HEK293 (cell line): ENCODE measurements at regions not wholly inside any gene's neighbourhood (a gene's known extent, or its start where the extent isn't known, plus 50 kb on each side); places are given as distances from the start of the nearest gene placed in this dataset.

Experiments
- CTCF ChIA-PET: fragments of 350-600 bp; formaldehyde crosslinking; extraction: SDS; loops from one replicate; lab custom pipeline; 2021; ENCODE audit warnings: antibody characterized with exemption; lab: Yijun Ruan, JAX
- POLR2A ChIA-PET: fragments of 300-600 bp; formaldehyde crosslinking; extraction: SDS; loops from one replicate; lab custom pipeline; 2020; ENCODE audit warnings: antibody characterized with exemption, inconsistent platforms; lab: Yijun Ruan, JAX
- H3K27ac ChIP-seq: fragments of 200-500 bp; sonication (Bioruptor generic); 2 replicates; pipeline ENCODE4 v1.5.1; 2014; ENCODE audit warnings: low read depth, low read length, control low read depth, inconsistent platforms; ENCODE audit errors: extremely low read depth
- H3K36me3 ChIP-seq, 2 experiments: fragments of 200-500 bp in 1 of 2; sonication (Bioruptor generic) in 1 of 2; 1 replicate in 1 of 2; 2 replicates in 1 of 2; pipeline ENCODE4 v1.5.1; 2014 to 2017; ENCODE audit warnings: inconsistent platforms in 2 of 2, low read length in 2 of 2; ENCODE audit not compliant: control insufficient read depth in 2 of 2, insufficient read depth in 1 of 2
- H3K4me1 ChIP-seq: fragments of 200-500 bp; sonication (Bioruptor generic); 2 replicates; pipeline ENCODE4 v1.5.1; 2014; ENCODE audit warnings: mild to moderate bottlenecking, low read length, inconsistent platforms; ENCODE audit not compliant: control insufficient read depth, insufficient read depth
- H3K4me3 ChIP-seq: 2 replicates; pipeline ENCODE4 v1.5.1; 2011; ENCODE audit warnings: low read depth, mild to moderate bottlenecking, control low read depth, low read length, moderate library complexity
- H3K9me3 ChIP-seq: fragments of 200-500 bp; sonication (Bioruptor generic); 2 replicates; pipeline ENCODE4 v1.5.1; 2014; ENCODE audit warnings: low read depth, low read length, inconsistent platforms; ENCODE audit not compliant: control insufficient read depth, insufficient read depth
- HOXC10 ChIP-seq: sonication (generic); formaldehyde crosslinking; IDR thresholded peaks from 2 replicates; pipeline ENCODE4 v1.8.1; 2023; ENCODE audit warnings: mild to moderate bottlenecking, missing genetic modification reagents
- PRDM6 ChIP-seq: fragments of 450-650 bp; formaldehyde crosslinking; IDR thresholded peaks from 2 replicates; pipeline ENCODE4 v1.5.1; 2017; ENCODE audit warnings: missing biosample characterization, missing genetic modification characterization
- TSHZ1 ChIP-seq: fragments of 450-650 bp; formaldehyde crosslinking; IDR thresholded peaks from 2 replicates; pipeline ENCODE4 v1.5.1; 2016; ENCODE audit warnings: missing biosample characterization, missing genetic modification characterization, borderline replicate concordance
- ZBTB17 ChIP-seq: fragments of 450-650 bp; formaldehyde crosslinking; IDR thresholded peaks from 2 replicates; pipeline ENCODE4 v1.5.1; 2016; ENCODE audit warnings: missing biosample characterization, missing genetic modification characterization
- ZFP3 ChIP-seq: fragments of 450-650 bp; formaldehyde crosslinking; IDR thresholded peaks from 2 replicates; pipeline ENCODE4 v1.5.1; 2016; ENCODE audit warnings: low read depth, missing biosample characterization, missing genetic modification characterization
- ZFP37 ChIP-seq: fragments of 450-650 bp; formaldehyde crosslinking; IDR thresholded peaks from 2 replicates; pipeline ENCODE4 v1.5.1; 2016; ENCODE audit warnings: missing biosample characterization, missing genetic modification characterization
- ZNF114 ChIP-seq: fragments of 450-650 bp; formaldehyde crosslinking; IDR thresholded peaks from 2 replicates; pipeline ENCODE4 v1.5.0; 2017; ENCODE audit warnings: missing biosample characterization, missing genetic modification characterization
- ZNF138 ChIP-seq: fragments of 450-650 bp; formaldehyde crosslinking; IDR thresholded peaks from 2 replicates; pipeline ENCODE4 v1.5.1; 2016; ENCODE audit warnings: missing biosample characterization, missing genetic modification characterization, borderline replicate concordance
- ZNF391 ChIP-seq: fragments of 450-650 bp; formaldehyde crosslinking; IDR thresholded peaks from 2 replicates; pipeline ENCODE4 v1.5.1; 2016; ENCODE audit warnings: low read depth, missing biosample characterization, missing genetic modification characterization, borderline replicate concordance
- ZNF404 ChIP-seq: fragments of 450-650 bp; formaldehyde crosslinking; IDR thresholded peaks from 2 replicates; pipeline ENCODE4 v1.5.1; 2017; ENCODE audit warnings: missing biosample characterization, missing genetic modification characterization
- ZNF560 ChIP-seq: fragments of 450-650 bp; formaldehyde crosslinking; IDR thresholded peaks from 2 replicates; pipeline ENCODE4 v1.5.1; 2017; ENCODE audit warnings: missing biosample characterization, missing genetic modification characterization, borderline replicate concordance
- ZNF596 ChIP-seq: fragments of 450-650 bp; IDR thresholded peaks from 2 replicates; pipeline ENCODE4 v1.5.0; 2018; ENCODE audit warnings: missing biosample characterization, mild to moderate bottlenecking, missing genetic modification characterization, moderate library complexity
- ZNF664 ChIP-seq: fragments of 450-650 bp; formaldehyde crosslinking; IDR thresholded peaks from 2 replicates; pipeline ENCODE4 v1.5.1; 2016; ENCODE audit warnings: missing biosample characterization, missing genetic modification characterization
- TF ChIP-seq, protein P1 (sequence below): fragments of 450-650 bp; formaldehyde crosslinking; IDR thresholded peaks from 2 replicates; pipeline ENCODE4 v1.5.1; 2016; ENCODE audit warnings: missing biosample characterization, missing genetic modification characterization
- TF ChIP-seq, protein P2 (sequence below): fragments of 450-650 bp; formaldehyde crosslinking; IDR thresholded peaks from 2 replicates; pipeline ENCODE4 v1.5.1; 2016; ENCODE audit warnings: missing biosample characterization, missing genetic modification characterization

DNA sequence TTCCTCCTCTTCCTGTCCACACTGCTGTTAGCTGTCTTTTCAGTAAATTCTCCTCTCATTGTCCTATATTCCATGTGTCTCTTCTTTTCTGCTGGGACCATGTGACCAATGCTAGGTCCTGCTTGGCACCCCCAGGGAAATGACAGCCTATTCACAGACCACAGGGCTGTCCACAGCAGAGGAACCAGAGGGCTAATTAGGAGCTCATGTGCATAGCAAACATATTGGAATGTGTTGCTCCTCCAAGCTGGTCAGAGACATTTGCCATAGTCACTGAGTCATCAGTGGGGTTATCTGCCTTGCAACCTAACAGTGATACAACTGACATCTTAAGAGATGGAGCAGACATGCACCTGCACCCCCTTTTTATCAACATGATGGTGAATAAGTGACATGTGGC is 67.9 kb upstream of the PUDP start (continued):
- TF ChIP-seq, protein P1, sequence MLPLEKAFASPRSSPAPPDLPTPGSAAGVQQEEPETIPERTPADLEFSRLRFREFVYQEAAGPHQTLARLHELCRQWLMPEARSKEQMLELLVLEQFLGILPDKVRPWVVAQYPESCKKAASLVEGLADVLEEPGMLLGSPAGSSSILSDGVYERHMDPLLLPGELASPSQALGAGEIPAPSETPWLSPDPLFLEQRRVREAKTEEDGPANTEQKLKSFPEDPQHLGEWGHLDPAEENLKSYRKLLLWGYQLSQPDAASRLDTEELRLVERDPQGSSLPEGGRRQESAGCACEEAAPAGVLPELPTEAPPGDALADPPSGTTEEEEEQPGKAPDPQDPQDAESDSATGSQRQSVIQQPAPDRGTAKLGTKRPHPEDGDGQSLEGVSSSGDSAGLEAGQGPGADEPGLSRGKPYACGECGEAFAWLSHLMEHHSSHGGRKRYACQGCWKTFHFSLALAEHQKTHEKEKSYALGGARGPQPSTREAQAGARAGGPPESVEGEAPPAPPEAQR (tag by site-specific recombination): no peak
- TF ChIP-seq, protein P2, sequence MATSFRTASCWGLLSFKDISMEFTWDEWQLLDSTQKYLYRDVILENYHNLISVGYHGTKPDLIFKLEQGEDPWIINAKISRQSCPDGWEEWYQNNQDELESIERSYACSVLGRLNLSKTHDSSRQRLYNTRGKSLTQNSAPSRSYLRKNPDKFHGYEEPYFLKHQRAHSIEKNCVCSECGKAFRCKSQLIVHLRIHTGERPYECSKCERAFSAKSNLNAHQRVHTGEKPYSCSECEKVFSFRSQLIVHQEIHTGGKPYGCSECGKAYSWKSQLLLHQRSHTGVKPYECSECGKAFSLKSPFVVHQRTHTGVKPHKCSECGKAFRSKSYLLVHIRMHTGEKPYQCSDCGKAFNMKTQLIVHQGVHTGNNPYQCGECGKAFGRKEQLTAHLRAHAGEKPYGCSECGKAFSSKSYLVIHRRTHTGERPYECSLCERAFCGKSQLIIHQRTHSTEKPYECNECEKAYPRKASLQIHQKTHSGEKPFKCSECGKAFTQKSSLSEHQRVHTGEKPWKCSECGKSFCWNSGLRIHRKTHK: no peak
- TF ChIP-seq ZBTB17 (tag by site-specific recombination) (no peak), ZNF596 (no peak), ZNF664 (tag by site-specific recombination) (no peak), TSHZ1 (no peak), ZNF404 (tag by site-specific recombination) (no peak), ZNF391 (tag by site-specific recombination) (no peak), PRDM6 (tag by site-specific recombination) (no peak), ZNF114 (no peak), ZNF138 (tag by site-specific recombination) (no peak)
- TF ChIP-seq, all 188 proteins: peak for 0

DNA sequence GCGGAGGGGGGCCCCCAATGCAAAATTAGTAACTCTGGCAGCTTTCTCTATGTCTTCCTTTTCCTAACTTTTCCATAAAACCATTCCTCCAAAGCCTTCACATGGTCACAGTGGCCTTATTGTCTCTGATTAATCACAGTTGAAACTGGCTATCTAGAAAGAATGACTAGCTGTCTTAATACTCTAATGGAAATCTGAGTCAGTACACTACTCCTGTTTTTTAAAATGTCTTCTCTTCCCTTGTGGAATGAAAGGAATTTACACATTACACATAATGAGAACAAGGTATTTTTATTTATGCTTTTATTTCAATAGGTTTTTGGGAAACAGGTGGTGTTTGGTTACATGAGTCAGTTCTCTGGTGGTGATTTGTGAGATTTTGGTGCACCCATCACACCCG is 66.3 kb upstream of the PUDP start:
- Histone ChIP-seq H3K4me1 (no peaks in the 10 kb centered on the region), H3K4me3 (no peak overlapping the region), H3K36me3 (no peaks in the 10 kb centered on the region), H3K27ac (no peak overlapping the region), H3K9me3 (no peaks in the 10 kb centered on the region)
- TF ChIP-seq ZFP3 (tag by site-specific recombination) (no peak), ZFP37 (no peak), HOXC10 (CRISPR knock-in tag) (no peak)
- POLR2A ChIA-PET: no interaction called here
- CTCF ChIA-PET: no interaction called here

DNA sequence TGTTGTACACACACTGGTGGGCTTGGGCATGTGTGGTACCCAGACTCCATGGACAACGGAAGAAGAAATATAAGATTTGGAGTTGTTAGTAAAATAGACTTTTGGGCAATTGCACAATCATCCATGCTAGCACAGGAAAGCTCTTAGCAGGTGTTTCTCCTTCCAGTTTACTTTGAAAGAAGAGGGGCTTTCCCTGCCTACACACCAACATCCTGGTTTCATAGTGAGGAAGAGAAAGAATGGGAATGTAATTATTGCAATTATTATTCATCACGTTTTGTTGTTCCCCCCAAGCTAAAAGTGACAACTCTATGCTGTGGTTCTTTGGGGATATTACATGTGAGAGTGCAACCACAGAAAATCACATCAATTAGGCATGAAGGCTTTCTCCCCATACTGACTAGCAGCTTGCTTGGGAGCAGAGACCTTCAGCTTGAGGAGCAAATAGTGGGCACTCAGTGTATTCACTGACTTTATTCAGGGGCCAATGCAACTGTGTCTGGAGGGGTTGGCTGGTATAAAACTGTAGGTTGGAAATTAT is 57.2 kb upstream of the PUDP start:
- TF ChIP-seq ZNF560 (tag by site-specific recombination): no peak
- ChIA-PET CTCF (interaction anchor here (0.7 kb wide), 1 partner anchor 483 kb away, joined by 3 read pairs; no protein-coding TSS in a partner anchor), POLR2A (no interaction called here)
- no peak overlapping the region for H3K4me3 ChIP-seq
- H3K4me1 ChIP-seq: no peaks in the 10 kb centered on the region
- no peak overlapping the region for H3K27ac ChIP-seq
- no peaks in the 10 kb centered on the region for H3K36me3 ChIP-seq
- no peaks in the 10 kb centered on the region for H3K9me3 ChIP-seq
